GM13976 (cell line): ENCODE measurements at regions not wholly inside any gene's neighbourhood (a gene's known extent, or its start where the extent isn't known, plus 50 kb on each side); places are given as distances from the start of the nearest gene placed in this dataset.

Source experiments
- DNase-seq: peaks from one replicate; pipeline ENCODE4 v3.0.0; 2012; ENCODE audit warnings: low spot score
- CTCF ChIP-seq: IDR thresholded peaks from 2 replicates; pipeline ENCODE4 v1.5.1; 2012; ENCODE audit warnings: borderline replicate concordance, mild to moderate bottlenecking; ENCODE audit not compliant: insufficient read depth; ENCODE audit errors: extremely low read depth, missing control alignments, control extremely low read depth
- in situ Hi-C: fragments of 300-500 bp; cut with MboI; formaldehyde crosslinking; loops from one replicate; pipeline ENCODE4 v1.12.0; 2022; ENCODE audit warnings: low sequenced_read_pairs, mixed read lengths, inconsistent platforms; ENCODE audit not compliant: unreplicated experiment

- TF ChIP-seq CTCF = no peak
- in situ Hi-C loops = no loop called here
Observed at GRCh38 chr2:16330571-16330970, 335.1 kb downstream of the CYRIA start.

GRCh38 chr2:16330012-16330411, 335.6 kb downstream of the CYRIA start:
- TF ChIP-seq CTCF = no peak
- in situ Hi-C loops = no loop called here
- DNase-seq = no peak

More at GRCh38 chr2:16330571-16330970, 335.1 kb downstream of the CYRIA start:
- no peak for DNase-seq

GRCh38 chr2:16329421-16329820, 336.2 kb downstream of the CYRIA start:
- no peak for DNase-seq
- in situ Hi-C loops = no loop called here
- TF ChIP-seq CTCF = no peak

GRCh38 chr2:16328521-16329190, 337.0 kb downstream of the CYRIA start:
- in situ Hi-C loops = no loop called here
- TF ChIP-seq CTCF = no peak
- no peak for DNase-seq

GRCh38 chr2:16327326-16327725, 338.3 kb downstream of the CYRIA start:
- DNase-seq = no peak
- in situ Hi-C loops = no loop called here
- no peak for TF ChIP-seq CTCF

GRCh38 chr2:16326711-16327300, 338.8 kb downstream of the CYRIA start:
- no peak for DNase-seq
- in situ Hi-C loops = no loop called here
- TF ChIP-seq CTCF = no peak
